GM23248 (cell line): ENCODE measurements at regions not wholly inside any gene's neighbourhood (a gene's known extent, or its start where the extent isn't known, plus 50 kb on each side); places are given as distances from the start of the nearest gene placed in this dataset.

Experiments
- EZH2 ChIP-seq: fragments of 200-600 bp; sonication (generic); IDR thresholded peaks from 2 replicates; pipeline ENCODE4 v1.6.1; 2018; ENCODE audit warnings: antibody characterized with exemption, mild to moderate bottlenecking; ENCODE audit not compliant: insufficient read depth, poor library complexity, severe bottlenecking
- EZH2phosphoT487 ChIP-seq: fragments of 200-600 bp; sonication (generic); IDR thresholded peaks from 2 replicates; pipeline ENCODE4 v1.6.1; 2018; ENCODE audit warnings: antibody characterized with exemption, moderate library complexity, mild to moderate bottlenecking, low read depth; ENCODE audit not compliant: insufficient read depth

- TF ChIP-seq EZH2 (no peak), EZH2phosphoT487 (no peak)
These were observed 94.1 kb upstream of the PPP3CA start for GRCh38 chr4:101441446-101441845.
